Activated T-cell treated with anti-CD3 and anti-CD28 coated beads, Interleukin-2, amount 50 U/mL, for 4 hours (primary cell): ENCODE measurements at regions not wholly inside any gene's neighbourhood (a gene's known extent, or its start where the extent isn't known, plus 50 kb on each side); places are given as distances from the start of the nearest gene placed in this dataset.
"Not testable (repeated sequence)": the region's sequence is repeated elsewhere in the genome, so short reads cannot be mapped to it uniquely, and the experiment has no call there.

Experiments
- ATAC-seq, 2 donors: fragments of 200-7000 bp; cut with Tn5 transposase; one replicate each; pipeline ENCODE4 v1.10.0; 2021
- DNase-seq: peaks from one replicate; pipeline ENCODE4 v3.0.0-alpha.2; 2020
- H3K27me3 Mint-ChIP-seq: one replicate; pipeline ENCODE4 v1.8.0; 2021; ENCODE audit warnings: low read depth, mixed read lengths
- H3K36me3 Mint-ChIP-seq: one replicate; pipeline ENCODE4 v1.8.0; 2022; ENCODE audit warnings: mixed read lengths; ENCODE audit not compliant: insufficient read depth
- H3K4me1 Mint-ChIP-seq: one replicate; pipeline ENCODE4 v1.8.0; 2021; ENCODE audit warnings: low read depth, mixed read lengths
- H3K4me3 Mint-ChIP-seq: one replicate; pipeline ENCODE4 v1.8.0; 2021; ENCODE audit warnings: mild to moderate bottlenecking, moderate library complexity, mixed read lengths
- H3K9me3 Mint-ChIP-seq: one replicate; pipeline ENCODE4 v1.8.0; 2021; ENCODE audit warnings: mixed read lengths

GRCh38 chr4:189727982-189728638 lies 212.6 kb upstream of the FRG1 start:
- not testable (repeated sequence) for H3K9me3 Mint-ChIP-seq, H3K4me3 Mint-ChIP-seq

DNA sequence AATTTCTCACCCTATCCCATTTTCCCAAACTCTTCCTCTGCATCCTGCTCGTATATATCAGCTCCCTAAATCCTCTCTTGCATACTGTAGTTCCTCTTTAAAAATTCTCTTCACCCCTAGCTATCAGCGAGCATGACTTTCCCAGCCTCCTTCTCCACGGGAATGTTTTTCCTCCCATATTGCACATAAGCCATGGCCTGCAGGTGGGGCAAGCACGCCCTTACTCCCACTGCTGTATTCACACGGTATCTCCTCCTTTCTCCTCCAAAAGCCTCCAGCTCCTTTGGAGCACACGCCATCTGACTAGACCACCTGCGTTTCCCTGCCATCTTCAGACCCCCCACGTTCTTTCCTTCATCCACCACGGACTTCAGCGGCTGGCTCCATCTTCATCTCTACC lies 208.7 kb upstream of the FRG1 start:
- H3K4me3 Mint-ChIP-seq = not testable (repeated sequence)

More at GRCh38 chr4:189727982-189728638, 212.6 kb upstream of the FRG1 start:
- not testable (repeated sequence) for H3K27me3 Mint-ChIP-seq, H3K4me1 Mint-ChIP-seq, ATAC-seq, H3K36me3 Mint-ChIP-seq, DNase-seq

DNA sequence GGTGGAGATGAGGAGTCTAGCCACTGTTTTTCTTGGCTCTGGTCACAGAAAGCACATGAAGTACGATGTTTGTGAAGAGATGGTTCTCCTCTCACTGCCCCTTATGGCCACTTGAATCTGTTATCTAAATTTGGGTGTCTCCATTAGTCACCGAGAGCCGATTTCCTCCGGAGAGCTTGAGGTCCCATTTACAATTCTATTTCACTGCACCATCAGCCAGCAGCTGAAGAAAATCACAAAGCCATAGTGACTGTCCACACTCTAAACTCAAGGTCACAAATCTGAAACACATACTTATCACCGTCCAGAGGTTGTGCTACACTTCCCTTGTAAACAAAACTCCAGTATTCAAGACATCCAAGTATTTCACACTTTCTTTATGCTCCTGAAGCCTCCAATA lies 207.2 kb upstream of the FRG1 start:
- not testable (repeated sequence) for H3K9me3 Mint-ChIP-seq, H3K36me3 Mint-ChIP-seq, DNase-seq, H3K4me1 Mint-ChIP-seq, H3K27me3 Mint-ChIP-seq, ATAC-seq, H3K4me3 Mint-ChIP-seq

More for the DNA sequence above, 208.7 kb upstream of the FRG1 start:
- H3K36me3 Mint-ChIP-seq, H3K27me3 Mint-ChIP-seq, H3K9me3 Mint-ChIP-seq, DNase-seq, ATAC-seq, H3K4me1 Mint-ChIP-seq: not testable (repeated sequence)

- not testable (repeated sequence) for DNase-seq, ATAC-seq, H3K36me3 Mint-ChIP-seq, H3K27me3 Mint-ChIP-seq, H3K4me1 Mint-ChIP-seq, H3K9me3 Mint-ChIP-seq, H3K4me3 Mint-ChIP-seq
Measured at GRCh38 chr4:189734648-189735267, 205.9 kb upstream of the FRG1 start.

GRCh38 chr4:189736656-189737055 lies 204.0 kb upstream of the FRG1 start:
- H3K4me1 Mint-ChIP-seq, H3K27me3 Mint-ChIP-seq, ATAC-seq, H3K36me3 Mint-ChIP-seq, H3K9me3 Mint-ChIP-seq, H3K4me3 Mint-ChIP-seq, DNase-seq: not testable (repeated sequence)

GRCh38 chr4:189740118-189740517 lies 200.6 kb upstream of the FRG1 start:
- H3K4me1 Mint-ChIP-seq, DNase-seq: not testable (repeated sequence)

DNA sequence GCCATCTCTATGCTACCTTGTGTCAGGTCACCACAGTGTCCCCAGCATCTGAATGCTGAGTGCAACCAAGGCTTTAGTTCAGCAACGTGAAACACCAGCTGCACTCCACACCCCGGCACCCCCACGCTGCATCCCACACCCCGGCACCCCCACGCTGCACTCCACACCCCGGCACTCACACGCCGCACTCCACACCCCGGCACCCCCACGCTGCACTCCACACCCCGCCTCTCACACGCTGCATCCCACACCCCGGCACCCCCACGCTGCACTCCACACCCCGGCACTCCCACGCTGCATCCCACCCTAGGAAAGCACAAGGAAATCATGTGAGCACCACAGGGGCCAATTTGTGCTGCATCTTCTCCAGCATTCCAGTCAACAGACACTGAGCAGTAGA lies 199.8 kb upstream of the FRG1 start:
- no peaks in the 10 kb centered on the region for H3K36me3 Mint-ChIP-seq

More at GRCh38 chr4:189740118-189740517, 200.6 kb upstream of the FRG1 start:
- not testable (repeated sequence) for ATAC-seq, H3K4me3 Mint-ChIP-seq, H3K9me3 Mint-ChIP-seq, H3K36me3 Mint-ChIP-seq, H3K27me3 Mint-ChIP-seq

DNA sequence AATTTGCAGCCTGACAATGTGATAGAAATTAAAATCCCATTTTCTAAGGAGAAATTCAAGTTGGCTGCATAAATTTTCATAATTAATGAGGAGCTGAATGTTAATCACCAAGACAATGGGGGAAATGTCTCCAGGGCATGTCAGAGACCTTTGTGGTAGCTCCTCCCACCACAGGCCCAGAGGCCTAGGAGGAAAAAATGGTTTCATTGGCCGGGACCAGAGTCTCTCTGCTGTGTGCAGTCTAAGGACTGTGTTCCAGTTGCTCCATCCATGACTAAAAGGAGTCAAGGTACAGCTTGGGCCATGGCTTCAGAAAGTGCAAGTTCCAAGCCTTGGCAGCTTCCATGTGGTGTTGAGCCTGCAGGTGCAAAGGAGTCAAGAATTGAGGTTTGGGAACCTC lies 187.6 kb upstream of the FRG1 start:
- ATAC-seq, H3K27me3 Mint-ChIP-seq, DNase-seq, H3K36me3 Mint-ChIP-seq, H3K4me1 Mint-ChIP-seq, H3K9me3 Mint-ChIP-seq, H3K4me3 Mint-ChIP-seq: not testable (repeated sequence)

More for the DNA sequence above, 199.8 kb upstream of the FRG1 start:
- H3K9me3 Mint-ChIP-seq = no peaks in the 10 kb centered on the region
- H3K4me1 Mint-ChIP-seq = no peaks in the 10 kb centered on the region
- DNase-seq = no peak
- peaks cover 2% of the 10 kb centered on the region for H3K27me3 Mint-ChIP-seq
- H3K4me3 Mint-ChIP-seq = no peak overlapping the region
- ATAC-seq = no peak

- no peaks in the 10 kb centered on the region for H3K27me3 Mint-ChIP-seq
- no peaks in the 10 kb centered on the region for H3K9me3 Mint-ChIP-seq
- H3K4me3 Mint-ChIP-seq = no peak overlapping the region
- ATAC-seq = no peak
- no peaks in the 10 kb centered on the region for H3K36me3 Mint-ChIP-seq
- DNase-seq = no peak
- no peaks in the 10 kb centered on the region for H3K4me1 Mint-ChIP-seq
Measured at GRCh38 chr4:189763583-189763982, 177.1 kb upstream of the FRG1 start.

DNA sequence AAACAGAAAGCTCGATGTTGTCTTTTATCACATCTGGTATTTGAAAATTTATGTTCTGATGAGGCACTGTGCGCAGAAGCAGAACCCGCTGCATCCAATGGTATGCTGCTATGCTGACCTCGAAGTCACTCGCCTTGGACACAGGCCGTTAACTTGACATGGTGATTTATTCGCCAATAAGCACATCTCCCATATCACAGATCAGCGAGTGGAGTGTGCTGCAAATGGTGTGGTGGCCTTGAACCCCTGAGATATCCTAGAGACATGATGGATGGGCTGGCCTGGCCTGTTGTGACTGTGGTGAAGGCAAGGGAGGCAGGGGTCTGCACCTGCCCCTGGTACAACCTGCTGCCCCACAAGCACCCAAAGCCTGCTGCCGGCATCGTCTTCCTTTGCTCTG lies 175.4 kb upstream of the FRG1 start:
- no peak overlapping the region for H3K4me3 Mint-ChIP-seq
- DNase-seq = no peak
- no peaks in the 10 kb centered on the region for H3K36me3 Mint-ChIP-seq
- no peak for ATAC-seq
- no peaks in the 10 kb centered on the region for H3K4me1 Mint-ChIP-seq
- no peaks in the 10 kb centered on the region for H3K9me3 Mint-ChIP-seq
- no peaks in the 10 kb centered on the region for H3K27me3 Mint-ChIP-seq

DNA sequence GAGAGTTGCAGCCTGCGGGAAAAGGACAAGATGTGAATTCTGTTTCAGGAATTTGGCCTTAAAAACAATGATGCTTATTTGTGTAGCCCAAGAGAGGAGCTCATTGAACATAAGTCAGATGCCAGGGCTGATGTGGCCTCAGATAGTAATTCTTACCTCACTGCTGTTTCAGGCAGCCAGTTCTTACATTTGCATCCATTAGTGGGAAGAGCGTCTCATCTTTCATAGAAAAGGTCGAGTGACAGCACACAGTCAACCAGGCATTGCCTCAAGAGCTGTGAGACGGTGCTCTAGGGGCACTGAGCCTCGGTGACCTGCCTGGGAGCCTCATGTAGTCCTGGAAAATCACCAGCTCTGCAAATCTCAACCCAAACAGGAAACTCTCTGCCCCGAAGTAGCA lies 174.9 kb upstream of the FRG1 start:
- no peaks in the 10 kb centered on the region for H3K36me3 Mint-ChIP-seq
- ATAC-seq (no peak), DNase-seq (no peak)
- no peaks in the 10 kb centered on the region for H3K9me3 Mint-ChIP-seq
- no peak overlapping the region for H3K4me3 Mint-ChIP-seq
- H3K27me3 Mint-ChIP-seq = no peaks in the 10 kb centered on the region
- H3K4me1 Mint-ChIP-seq = no peaks in the 10 kb centered on the region

DNA sequence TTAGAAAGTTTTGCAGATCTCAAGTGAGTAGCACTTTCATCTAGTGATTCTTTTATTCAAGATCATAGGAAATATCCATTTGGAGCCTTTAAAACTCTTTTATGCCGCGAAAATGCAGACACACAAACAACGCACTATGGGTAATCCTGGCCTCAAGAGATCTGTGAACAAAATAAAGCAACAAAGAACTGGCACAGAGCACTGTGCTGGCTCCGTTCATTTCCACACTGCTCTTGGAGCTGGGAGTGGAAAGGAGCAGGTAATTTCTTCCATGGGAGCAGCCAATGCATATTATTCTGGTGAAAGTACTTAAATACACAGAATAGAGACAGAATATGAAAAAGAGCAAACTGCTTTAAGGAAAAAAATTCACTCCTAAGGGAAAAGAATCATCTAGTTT lies 172.7 kb upstream of the FRG1 start:
- Mint-ChIP-seq H3K4me1 (no peaks in the 10 kb centered on the region), H3K4me3 (no peak overlapping the region), H3K36me3 (no peaks in the 10 kb centered on the region), H3K27me3 (no peaks in the 10 kb centered on the region), H3K9me3 (no peaks in the 10 kb centered on the region)
- no peak for DNase-seq
- ATAC-seq = no peak

GRCh38 chr4:189769131-189769530 lies 171.5 kb upstream of the FRG1 start:
- Mint-ChIP-seq H3K27me3 (no peaks in the 10 kb centered on the region), H3K4me3 (no peak overlapping the region), H3K9me3 (no peaks in the 10 kb centered on the region), H3K4me1 (no peaks in the 10 kb centered on the region), H3K36me3 (no peaks in the 10 kb centered on the region)
- no peak for ATAC-seq
- DNase-seq = no peak

DNA sequence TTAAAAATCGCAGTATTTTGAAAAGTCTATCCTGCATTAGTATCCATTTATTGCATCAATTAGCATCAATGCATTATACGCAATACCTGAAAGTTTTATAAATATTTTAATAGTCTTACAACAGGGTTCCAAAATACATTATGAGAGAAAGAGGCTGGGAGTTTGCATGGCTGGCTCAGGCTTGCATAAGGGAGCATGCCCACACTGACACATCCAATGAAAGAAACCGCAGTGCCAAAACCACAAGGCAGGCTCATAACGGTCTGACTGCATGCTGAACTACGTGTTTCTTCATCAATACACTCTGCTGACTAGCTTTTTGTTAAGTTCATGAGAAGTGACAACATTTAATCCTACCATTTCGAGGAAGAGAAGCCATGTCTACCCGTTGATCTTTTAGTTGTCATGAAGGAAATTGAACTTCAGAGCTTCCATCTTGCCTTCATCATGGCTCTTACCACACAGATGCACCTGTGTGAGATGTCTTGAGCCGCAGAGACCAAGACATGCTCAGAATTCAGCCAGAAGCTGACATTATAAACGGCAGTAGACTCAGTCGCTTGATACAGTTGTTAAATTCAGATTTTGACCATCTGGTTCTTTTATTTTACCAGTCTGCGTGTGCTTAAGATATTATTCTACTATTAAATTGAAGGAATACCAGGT lies 168.8 kb upstream of the FRG1 start:
- no peaks in the 10 kb centered on the region for H3K36me3 Mint-ChIP-seq
- H3K4me1 Mint-ChIP-seq = no peaks in the 10 kb centered on the region
- ATAC-seq (no peak), DNase-seq (no peak)
- no peaks in the 10 kb centered on the region for H3K9me3 Mint-ChIP-seq
- no peaks in the 10 kb centered on the region for H3K27me3 Mint-ChIP-seq
- H3K4me3 Mint-ChIP-seq = no peak overlapping the region

- ATAC-seq (no peak), DNase-seq (no peak)
- Mint-ChIP-seq H3K4me1 (no peaks in the 10 kb centered on the region), H3K36me3 (no peaks in the 10 kb centered on the region), H3K4me3 (no peak overlapping the region), H3K9me3 (no peaks in the 10 kb centered on the region), H3K27me3 (no peaks in the 10 kb centered on the region)
Measured at GRCh38 chr4:189773909-189774308, 166.8 kb upstream of the FRG1 start.
